GM12892 (cell line): ENCODE measurements at regions not wholly inside any gene's neighbourhood (a gene's known extent, or its start where the extent isn't known, plus 50 kb on each side); places are given as distances from the start of the nearest gene placed in this dataset.

Experiments
- POLR2A ChIP-seq: IDR thresholded peaks from 2 replicates; pipeline ENCODE4 v1.6.1; 2011; ENCODE audit warnings: low read depth, low read length, control low read depth
- POLR2AphosphoS5 ChIP-seq: IDR thresholded peaks from 2 replicates; pipeline ENCODE4 v1.6.1; 2011; ENCODE audit warnings: low read depth, low read length, control low read depth

- no peak for TF ChIP-seq POLR2AphosphoS5
- TF ChIP-seq POLR2A, result no peak
Measured at GRCh38 chr2:14454202-14454601, 178.3 kb upstream of the LRATD1 start.
